ENCODE measurements at regions not wholly inside any gene's neighbourhood (a gene's known extent, or its start where the extent isn't known, plus 50 kb on each side); places are given as distances from the start of the nearest gene placed in this dataset.
"Not testable (repeated sequence)": the region's sequence is repeated elsewhere in the genome, so short reads cannot be mapped to it uniquely, and the experiment has no call there.

- no peak for DNase-seq
These were observed 201.7 kb downstream of the NNT start for GRCh38 chr5:43804723-43805122.

- DNase-seq = no peak
These were observed 201.1 kb downstream of the NNT start for GRCh38 chr5:43804041-43804440.

GRCh38 chr5:43802651-43803050, 199.7 kb downstream of the NNT start:
- DNase-seq = no peak

GRCh38 chr5:43802119-43802518, 199.1 kb downstream of the NNT start:
- no peak for DNase-seq

- DNase-seq = no peak
These were observed 195.8 kb downstream of the NNT start for GRCh38 chr5:43798740-43799139.

- not testable (repeated sequence) for DNase-seq
These were observed 188.9 kb downstream of the NNT start for GRCh38 chr5:43791880-43792279.

GRCh38 chr5:43785198-43785597, 182.2 kb downstream of the NNT start:
- no peak for DNase-seq

GRCh38 chr5:43780586-43780985, 177.6 kb downstream of the NNT start:
- DNase-seq = no peak

GRCh38 chr5:43774881-43775399, 172.0 kb downstream of the NNT start:
- no peak for DNase-seq

GRCh38 chr5:43773478-43773844, 170.5 kb downstream of the NNT start:
- DNase-seq = no peak

GRCh38 chr5:43772764-43773477, 169.9 kb downstream of the NNT start:
- no peak for DNase-seq

- no peak for DNase-seq
These were observed 169.4 kb downstream of the NNT start for GRCh38 chr5:43772458-43772763.

GRCh38 chr5:43771611-43772031, 168.6 kb downstream of the NNT start:
- DNase-seq = no peak

GRCh38 chr5:43769571-43770355, 166.8 kb downstream of the NNT start:
- no peak for DNase-seq
